ENCODE measurements at regions not wholly inside any gene's neighbourhood (a gene's known extent, or its start where the extent isn't known, plus 50 kb on each side); places are given as distances from the start of the nearest gene placed in this dataset.

DNA sequence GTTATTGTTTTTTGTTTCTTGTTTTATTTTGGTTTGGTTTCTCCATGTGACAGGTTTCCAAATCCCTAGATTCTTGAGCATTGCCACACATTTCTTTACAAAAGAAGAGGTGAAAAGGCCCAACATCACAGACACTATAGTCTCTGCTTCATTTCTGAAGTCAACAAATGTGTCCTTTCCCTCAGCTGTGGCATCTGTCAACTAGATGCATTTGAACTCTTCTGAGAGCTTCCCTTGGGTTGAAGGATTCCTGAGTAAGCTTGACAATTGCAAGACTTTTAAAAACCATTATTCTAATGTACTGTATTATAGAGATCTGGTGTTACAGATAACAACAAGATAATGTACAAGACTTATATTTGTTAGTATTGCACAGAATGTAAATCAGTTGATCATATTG is 703.3 kb upstream of the PKDCC start:
- no peak for DNase-seq (ENCODE audit: low spot score in 2 of 2)
- H3K9me3 ChIP-seq: no peaks in the 10 kb centered on the region
- no peaks in the 10 kb centered on the region for H3K4me1 ChIP-seq
- intact Hi-C loops (cut with DNase I): no loop called here
- TF ChIP-seq, protein P1, sequence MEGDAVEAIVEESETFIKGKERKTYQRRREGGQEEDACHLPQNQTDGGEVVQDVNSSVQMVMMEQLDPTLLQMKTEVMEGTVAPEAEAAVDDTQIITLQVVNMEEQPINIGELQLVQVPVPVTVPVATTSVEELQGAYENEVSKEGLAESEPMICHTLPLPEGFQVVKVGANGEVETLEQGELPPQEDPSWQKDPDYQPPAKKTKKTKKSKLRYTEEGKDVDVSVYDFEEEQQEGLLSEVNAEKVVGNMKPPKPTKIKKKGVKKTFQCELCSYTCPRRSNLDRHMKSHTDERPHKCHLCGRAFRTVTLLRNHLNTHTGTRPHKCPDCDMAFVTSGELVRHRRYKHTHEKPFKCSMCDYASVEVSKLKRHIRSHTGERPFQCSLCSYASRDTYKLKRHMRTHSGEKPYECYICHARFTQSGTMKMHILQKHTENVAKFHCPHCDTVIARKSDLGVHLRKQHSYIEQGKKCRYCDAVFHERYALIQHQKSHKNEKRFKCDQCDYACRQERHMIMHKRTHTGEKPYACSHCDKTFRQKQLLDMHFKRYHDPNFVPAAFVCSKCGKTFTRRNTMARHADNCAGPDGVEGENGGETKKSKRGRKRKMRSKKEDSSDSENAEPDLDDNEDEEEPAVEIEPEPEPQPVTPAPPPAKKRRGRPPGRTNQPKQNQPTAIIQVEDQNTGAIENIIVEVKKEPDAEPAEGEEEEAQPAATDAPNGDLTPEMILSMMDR (IDR thresholded peaks at IDR 0.05): no peak
- H3K36me3 ChIP-seq: no peaks in the 10 kb centered on the region
- no peak overlapping the region for H3K4me3 ChIP-seq
- no peak overlapping the region for H3K27ac ChIP-seq
- H3K27me3 ChIP-seq: no peaks in the 10 kb centered on the region

DNA sequence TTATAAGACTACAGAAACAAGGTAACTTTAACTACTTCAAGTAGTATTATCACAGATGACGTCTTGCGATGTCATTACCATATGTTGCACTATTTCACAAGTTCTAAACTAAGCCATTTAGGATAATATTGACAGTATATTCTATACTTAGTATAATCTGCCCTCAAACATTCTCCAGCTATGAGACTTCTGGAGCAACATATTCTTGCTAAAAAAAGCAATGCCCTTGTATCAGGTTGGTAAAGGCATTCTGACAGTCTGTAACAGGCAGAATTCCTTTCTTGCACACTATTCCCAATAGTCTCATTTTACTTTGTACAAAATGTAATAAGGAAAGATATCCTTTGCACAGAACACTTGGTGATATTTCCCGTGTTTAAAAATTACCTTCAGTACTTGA is 694.8 kb upstream of the PKDCC start:
- no peak overlapping the region for H3K4me3 ChIP-seq
- TF ChIP-seq, protein P1 (IDR thresholded peaks at IDR 0.05): no peak
- H3K4me1 ChIP-seq: no peaks in the 10 kb centered on the region
- no peak overlapping the region for H3K27ac ChIP-seq
- H3K9me3 ChIP-seq: no peaks in the 10 kb centered on the region
- intact Hi-C loops (cut with DNase I): no loop called here
- no peaks in the 10 kb centered on the region for H3K36me3 ChIP-seq
- H3K27me3 ChIP-seq: no peaks in the 10 kb centered on the region
- no peak for DNase-seq (ENCODE audit: low spot score in 2 of 2)

DNA sequence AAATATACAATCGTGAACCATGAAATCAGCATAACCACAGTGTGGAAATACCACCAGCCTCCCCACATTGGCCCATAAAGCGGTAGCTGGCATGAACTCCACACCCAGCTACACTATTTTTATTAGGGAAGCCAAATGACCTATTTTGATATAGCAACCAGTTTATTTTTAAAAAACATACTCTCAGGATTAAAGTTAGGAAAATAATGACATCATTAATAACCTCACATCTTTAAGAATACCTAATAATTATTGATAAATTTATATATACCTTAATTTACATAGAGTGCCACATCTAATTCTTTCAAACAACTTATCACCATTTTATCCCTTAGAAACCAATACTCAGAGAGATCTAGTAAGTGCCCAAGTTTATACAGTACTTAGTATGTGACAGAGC is 692.0 kb upstream of the PKDCC start:
- no peak for DNase-seq (ENCODE audit: low spot score in 2 of 2)
- TF ChIP-seq, protein P1 (IDR thresholded peaks at IDR 0.05): no peak
- Histone ChIP-seq H3K36me3 (no peaks in the 10 kb centered on the region), H3K27me3 (no peaks in the 10 kb centered on the region), H3K27ac (no peak overlapping the region), H3K9me3 (no peaks in the 10 kb centered on the region), H3K4me3 (no peak overlapping the region), H3K4me1 (no peaks in the 10 kb centered on the region)
- intact Hi-C loops (cut with DNase I): no loop called here

DNA sequence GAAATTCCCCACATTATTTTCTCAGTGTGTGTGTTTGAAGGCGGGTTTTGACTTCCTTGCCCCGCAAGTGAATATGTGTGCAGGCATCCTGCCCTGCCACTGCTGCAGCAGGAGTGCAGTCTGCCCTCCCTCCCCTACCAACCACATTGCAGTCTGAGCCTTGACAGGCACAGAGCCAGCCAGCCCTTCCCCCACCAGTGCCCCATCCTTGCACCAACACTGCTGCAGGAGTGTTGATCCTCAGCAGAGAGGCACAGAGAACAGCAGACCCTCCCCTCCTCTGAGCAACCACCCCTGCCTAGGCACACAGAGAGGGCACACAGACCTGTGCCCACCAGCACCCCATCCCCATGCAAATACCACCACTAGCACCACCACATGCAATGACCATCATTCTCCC is 683.0 kb upstream of the PKDCC start:
- Histone ChIP-seq H3K36me3 (no peaks in the 10 kb centered on the region), H3K9me3 (peaks cover 0 to 3% of the 10 kb centered on the region in 2 donors), H3K4me3 (no peak overlapping the region), H3K4me1 (no peaks in the 10 kb centered on the region), H3K27ac (no peak overlapping the region), H3K27me3 (no peaks in the 10 kb centered on the region)
- TF ChIP-seq, protein P1 (IDR thresholded peaks at IDR 0.05): no peak
- intact Hi-C loops (cut with DNase I): no loop called here
- no peak for DNase-seq (ENCODE audit: low spot score in 2 of 2)

DNA sequence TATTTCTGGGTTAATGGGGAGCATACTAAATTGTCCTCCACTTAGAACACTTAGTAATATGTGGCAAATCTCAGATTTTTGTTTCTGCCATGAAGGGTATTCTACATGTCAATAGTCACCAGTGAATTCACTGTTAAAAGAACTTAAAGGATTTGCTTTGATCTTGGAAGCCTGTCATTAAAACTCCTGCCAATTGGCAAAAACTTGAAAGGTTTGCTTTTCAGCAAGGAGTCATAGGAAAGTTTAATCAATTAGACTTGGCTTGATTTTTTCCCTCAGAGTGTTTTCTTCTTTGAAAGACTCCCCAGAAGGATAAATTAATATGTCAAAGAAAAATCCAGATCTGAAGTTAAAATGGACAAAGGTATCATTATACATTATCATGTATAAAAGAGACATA is 671.9 kb upstream of the PKDCC start:
- Histone ChIP-seq H3K36me3 (no peaks in the 10 kb centered on the region), H3K9me3 (no peaks in the 10 kb centered on the region), H3K27me3 (no peaks in the 10 kb centered on the region), H3K27ac (no peak overlapping the region), H3K4me1 (no peaks in the 10 kb centered on the region), H3K4me3 (no peak overlapping the region)
- no peak for DNase-seq (ENCODE audit: low spot score in 2 of 2)
- TF ChIP-seq, protein P1 (IDR thresholded peaks at IDR 0.05): no peak
- intact Hi-C loops (cut with DNase I): no loop called here

DNA sequence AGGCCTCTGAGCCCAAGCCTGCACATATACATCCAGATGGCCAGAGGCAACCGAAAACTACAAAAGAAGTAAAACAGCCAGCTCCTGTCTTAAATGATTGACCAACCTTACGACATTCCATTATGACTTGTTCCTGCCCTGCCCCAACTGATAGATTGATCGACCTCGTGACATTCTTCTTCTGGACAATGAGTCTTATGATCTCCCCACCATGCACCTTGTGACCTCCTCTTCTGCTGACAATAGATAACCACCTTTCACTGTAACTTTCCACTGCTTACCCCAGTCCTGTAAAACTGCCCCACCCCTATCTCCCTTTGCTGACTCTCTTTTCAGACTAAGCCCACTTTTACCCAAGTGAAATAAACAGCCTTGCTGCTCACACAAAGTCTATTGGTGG is 670.0 kb upstream of the PKDCC start:
- Histone ChIP-seq H3K4me3 (no peak overlapping the region), H3K36me3 (no peaks in the 10 kb centered on the region), H3K9me3 (no peaks in the 10 kb centered on the region), H3K27me3 (no peaks in the 10 kb centered on the region), H3K27ac (no peak overlapping the region), H3K4me1 (no peaks in the 10 kb centered on the region)
- intact Hi-C loops (cut with DNase I): no loop called here
- TF ChIP-seq, protein P1 (IDR thresholded peaks at IDR 0.05): no peak
- no peak for DNase-seq (ENCODE audit: low spot score in 2 of 2)

All from ascending aorta (tissue), 2 donors.